Right atrium auricular region (tissue), 2 donors: ENCODE measurements at regions not wholly inside any gene's neighbourhood (a gene's known extent, or its start where the extent isn't known, plus 50 kb on each side); places are given as distances from the start of the nearest gene placed in this dataset.
A peak's percentile ranks its signal among the peaks of the same experiment; 100 is the strongest.

Experiments
- DNase-seq: peaks from one replicate; pipeline ENCODE4 v3.0.0-alpha.2; 2019; ENCODE audit warnings: low spot score
- H3K27ac ChIP-seq, 2 donors: fragments of 200-600 bp; sonication (generic); 1 replicate in 1 of 2; 2 replicates in 1 of 2; pipeline ENCODE4 v1.5.1; 2016 to 2019
- H3K27me3 ChIP-seq, 2 donors: fragments of 200-600 bp; sonication (generic); one replicate each; pipeline versions ENCODE4 v1.5.1 to v1.6.0; 2017 to 2019
- H3K36me3 ChIP-seq: fragments of 200-600 bp; sonication (generic); one replicate; pipeline ENCODE4 v1.5.1; 2016
- H3K4me1 ChIP-seq, 2 donors: fragments of 200-600 bp; sonication (generic); one replicate each; pipeline versions ENCODE4 v1.5.1 to v1.6.0; 2017 to 2019
- H3K4me3 ChIP-seq, 2 donors: fragments of 200-600 bp; sonication (generic); 1 replicate in 1 of 2; 2 replicates in 1 of 2; pipeline ENCODE4 v1.5.1; 2017 to 2019; ENCODE audit warnings: mild to moderate bottlenecking in 1 of 2, moderate library complexity in 1 of 2
- H3K9me3 ChIP-seq, 2 donors: fragments of 200-600 bp; sonication (generic); one replicate each; pipeline ENCODE4 v1.5.1; 2019
- CTCF ChIP-seq, 2 donors: fragments of 200-600 bp; sonication (generic); IDR thresholded peaks; one replicate each; pipeline ENCODE4 v1.5.1; 2019; ENCODE audit warnings: antibody characterized with exemption in 2 of 2

DNA sequence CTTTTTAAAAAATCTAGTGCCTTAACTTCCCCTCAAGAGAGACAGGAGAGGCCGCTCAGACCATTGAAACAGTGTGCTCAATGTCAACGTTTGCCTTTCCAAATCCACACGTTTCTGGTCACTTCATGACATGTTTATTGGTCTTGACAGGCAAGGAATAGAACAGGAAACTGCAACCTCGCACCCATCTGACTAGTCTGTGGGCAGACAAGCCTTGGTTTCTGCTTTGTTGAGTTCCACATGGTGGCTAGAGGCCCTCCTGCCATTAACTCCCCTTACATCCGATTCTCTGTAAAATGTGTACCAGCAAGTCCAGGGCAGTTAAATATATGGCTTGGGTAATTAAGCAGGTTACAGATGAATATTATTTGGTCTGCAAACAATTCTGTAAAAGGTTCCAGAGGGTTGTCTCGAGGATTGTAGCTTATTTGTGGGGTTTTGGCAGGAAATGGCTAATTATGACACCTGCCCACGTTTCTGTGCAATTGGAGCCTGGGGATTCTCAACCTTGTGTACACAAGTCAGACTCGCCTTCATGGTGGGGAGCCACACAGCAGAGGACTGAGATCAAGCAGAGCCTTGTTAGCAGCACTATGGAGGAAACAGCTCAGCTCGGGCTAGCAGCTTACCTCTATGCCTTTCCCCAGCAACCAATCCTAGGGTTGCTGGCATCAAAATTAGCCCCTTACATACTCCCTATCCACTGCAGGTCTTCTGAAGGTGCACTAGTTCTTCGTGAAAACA is 317.5 kb upstream of the IGF1R start:
- H3K36me3 ChIP-seq, result no peaks in the 10 kb centered on the region
- no peaks in the 10 kb centered on the region for H3K4me1 ChIP-seq
- peaks cover 0 to 5% of the 10 kb centered on the region in 2 donors for H3K9me3 ChIP-seq
- no peak overlapping the region for H3K27ac ChIP-seq
- no peaks in the 10 kb centered on the region for H3K27me3 ChIP-seq
- DNase-seq, result peak; percentile 52
- H3K4me3 ChIP-seq, result no peak overlapping the region
- no peak for TF ChIP-seq CTCF (IDR thresholded peaks at IDR 0.05)

- no peak for TF ChIP-seq CTCF (IDR thresholded peaks at IDR 0.05)
- DNase-seq, result no peak
- H3K27me3 ChIP-seq, result no peaks in the 10 kb centered on the region
- H3K9me3 ChIP-seq, result peaks cover 0 to 5% of the 10 kb centered on the region in 2 donors
- no peak overlapping the region for H3K4me3 ChIP-seq
- no peak overlapping the region for H3K27ac ChIP-seq
- H3K4me1 ChIP-seq, result no peaks in the 10 kb centered on the region
- no peaks in the 10 kb centered on the region for H3K36me3 ChIP-seq
Observed at GRCh38 chr15:98331676-98332075, 316.7 kb upstream of the IGF1R start.

- Histone ChIP-seq H3K27ac (no peak overlapping the region), H3K9me3 (peaks cover 0 to 5% of the 10 kb centered on the region in 2 donors), H3K27me3 (no peaks in the 10 kb centered on the region), H3K4me1 (no peaks in the 10 kb centered on the region), H3K4me3 (no peak overlapping the region), H3K36me3 (no peaks in the 10 kb centered on the region)
- no peak for TF ChIP-seq CTCF (IDR thresholded peaks at IDR 0.05)
- DNase-seq, result no peak
Observed at GRCh38 chr15:98333251-98333650, 315.1 kb upstream of the IGF1R start.

DNA sequence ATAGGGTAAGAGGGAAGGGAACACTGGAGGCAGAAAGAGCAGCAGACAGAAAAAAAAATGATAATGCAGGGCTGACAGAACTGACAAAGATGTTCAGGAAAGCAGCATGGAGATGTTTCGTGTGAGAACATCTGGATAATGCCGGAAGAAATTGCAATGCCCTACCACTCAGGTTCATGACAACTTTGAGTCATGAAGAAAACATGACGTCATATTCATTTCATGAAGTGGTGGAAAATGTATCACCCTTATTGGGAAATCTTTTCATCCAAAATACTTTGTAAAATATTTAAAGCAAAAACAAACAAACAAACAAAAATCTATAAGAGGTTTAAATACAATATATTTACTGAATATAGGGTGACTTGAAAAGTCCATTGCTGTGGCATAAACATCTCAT is 305.4 kb upstream of the IGF1R start:
- Histone ChIP-seq H3K4me3 (no peak overlapping the region), H3K27me3 (no peaks in the 10 kb centered on the region), H3K27ac (no peak overlapping the region), H3K9me3 (no peaks in the 10 kb centered on the region), H3K4me1 (no peaks in the 10 kb centered on the region), H3K36me3 (no peaks in the 10 kb centered on the region)
- no peak for TF ChIP-seq CTCF (IDR thresholded peaks at IDR 0.05)
- DNase-seq, result no peak

DNA sequence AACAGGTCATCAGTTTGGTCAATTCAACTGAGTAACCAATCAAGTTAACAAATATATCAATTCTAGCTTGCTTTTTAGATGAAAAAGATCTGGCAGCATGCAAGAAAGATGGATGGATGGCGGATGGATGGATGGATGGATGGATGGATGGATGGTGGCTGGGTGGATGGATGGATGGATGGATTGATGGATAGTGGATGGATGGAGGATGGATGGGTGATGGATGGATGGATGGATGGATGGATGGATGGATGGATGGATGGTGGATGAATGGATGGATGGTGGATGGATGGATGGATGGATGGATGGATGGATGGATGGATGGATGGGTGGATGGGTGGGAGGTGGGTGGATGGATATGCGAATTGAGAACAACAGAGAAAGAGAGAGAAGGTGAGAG is 303.7 kb upstream of the IGF1R start:
- H3K4me3 ChIP-seq, result no peak overlapping the region
- TF ChIP-seq CTCF (IDR thresholded peaks at IDR 0.05), result no peak
- no peaks in the 10 kb centered on the region for H3K9me3 ChIP-seq

GRCh38 chr15:98347001-98347400 is 301.3 kb upstream of the IGF1R start:
- Histone ChIP-seq H3K9me3 (no peaks in the 10 kb centered on the region), H3K4me3 (no peak overlapping the region), H3K27ac (no peak overlapping the region), H3K36me3 (no peaks in the 10 kb centered on the region), H3K4me1 (no peaks in the 10 kb centered on the region), H3K27me3 (no peaks in the 10 kb centered on the region)
- TF ChIP-seq CTCF (IDR thresholded peaks at IDR 0.05), result no peak
- peak; percentile 55 for DNase-seq

More for the DNA sequence above, 303.7 kb upstream of the IGF1R start:
- Histone ChIP-seq H3K27me3 (no peaks in the 10 kb centered on the region), H3K4me1 (no peaks in the 10 kb centered on the region), H3K27ac (no peak overlapping the region), H3K36me3 (no peaks in the 10 kb centered on the region)
- no peak for DNase-seq
